Epithelial cell of proximal tubule (primary cell): ENCODE measurements at regions not wholly inside any gene's neighbourhood (a gene's known extent, or its start where the extent isn't known, plus 50 kb on each side); places are given as distances from the start of the nearest gene placed in this dataset.

Experiments
- DNase-seq: peaks from one replicate; pipeline ENCODE4 v3.0.0-alpha.2; 2011; ENCODE audit warnings: low read depth
- H3K4me3 ChIP-seq: 2 replicates; pipeline ENCODE4 v1.5.1; 2011; ENCODE audit warnings: low read depth, mild to moderate bottlenecking, low read length
- TF ChIP-seq, protein P1 (sequence below): conservative IDR thresholded peaks from 2 replicates; pipeline ENCODE4 v1.5.1; 2012; ENCODE audit warnings: low read depth, mild to moderate bottlenecking, low read length

DNA sequence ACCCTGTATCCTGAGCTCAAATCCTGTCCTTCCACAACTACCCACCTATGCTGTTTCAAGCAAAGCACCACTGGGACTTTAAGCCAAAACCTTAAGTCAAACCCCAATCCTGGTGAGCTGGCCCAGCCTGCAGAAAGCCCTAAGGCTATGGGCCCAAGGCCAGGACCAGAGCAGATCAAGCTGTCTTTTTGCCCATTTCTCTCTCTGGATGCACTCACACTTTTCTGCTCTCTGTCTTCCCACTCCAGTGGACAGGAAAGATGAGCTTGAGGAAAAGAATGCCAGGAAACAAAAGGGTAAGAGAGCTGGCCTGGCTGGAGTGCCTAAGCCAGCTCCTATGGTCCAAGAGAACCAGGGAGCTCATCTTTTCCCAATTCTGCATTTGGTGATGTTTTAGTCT, 284.3 kb upstream of the ISX start:
- TF ChIP-seq, protein P1, sequence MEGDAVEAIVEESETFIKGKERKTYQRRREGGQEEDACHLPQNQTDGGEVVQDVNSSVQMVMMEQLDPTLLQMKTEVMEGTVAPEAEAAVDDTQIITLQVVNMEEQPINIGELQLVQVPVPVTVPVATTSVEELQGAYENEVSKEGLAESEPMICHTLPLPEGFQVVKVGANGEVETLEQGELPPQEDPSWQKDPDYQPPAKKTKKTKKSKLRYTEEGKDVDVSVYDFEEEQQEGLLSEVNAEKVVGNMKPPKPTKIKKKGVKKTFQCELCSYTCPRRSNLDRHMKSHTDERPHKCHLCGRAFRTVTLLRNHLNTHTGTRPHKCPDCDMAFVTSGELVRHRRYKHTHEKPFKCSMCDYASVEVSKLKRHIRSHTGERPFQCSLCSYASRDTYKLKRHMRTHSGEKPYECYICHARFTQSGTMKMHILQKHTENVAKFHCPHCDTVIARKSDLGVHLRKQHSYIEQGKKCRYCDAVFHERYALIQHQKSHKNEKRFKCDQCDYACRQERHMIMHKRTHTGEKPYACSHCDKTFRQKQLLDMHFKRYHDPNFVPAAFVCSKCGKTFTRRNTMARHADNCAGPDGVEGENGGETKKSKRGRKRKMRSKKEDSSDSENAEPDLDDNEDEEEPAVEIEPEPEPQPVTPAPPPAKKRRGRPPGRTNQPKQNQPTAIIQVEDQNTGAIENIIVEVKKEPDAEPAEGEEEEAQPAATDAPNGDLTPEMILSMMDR: no peak
- DNase-seq: no peak
- no peak overlapping the region for H3K4me3 ChIP-seq

DNA sequence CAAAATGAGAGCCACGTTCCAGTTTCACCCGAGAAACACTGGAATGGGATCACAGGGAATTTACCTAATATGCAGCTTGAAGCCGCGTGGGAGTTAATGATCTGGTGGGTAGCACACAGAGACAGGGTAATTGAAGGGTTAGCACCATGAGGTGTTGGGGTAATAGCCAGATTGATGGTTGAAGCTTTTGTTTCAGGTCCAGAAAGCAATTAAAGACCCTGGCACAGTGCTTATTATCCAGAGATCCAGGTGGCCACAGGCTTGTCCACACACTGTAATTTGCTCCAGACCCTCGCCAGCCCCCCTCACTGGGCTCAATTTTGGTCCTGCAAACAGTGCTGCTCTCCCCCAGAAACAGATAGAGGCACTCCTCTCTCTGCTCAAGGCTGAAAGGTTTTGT, 282.5 kb upstream of the ISX start:
- TF ChIP-seq, protein P1: no peak
- no peak for DNase-seq
- no peak overlapping the region for H3K4me3 ChIP-seq

DNA sequence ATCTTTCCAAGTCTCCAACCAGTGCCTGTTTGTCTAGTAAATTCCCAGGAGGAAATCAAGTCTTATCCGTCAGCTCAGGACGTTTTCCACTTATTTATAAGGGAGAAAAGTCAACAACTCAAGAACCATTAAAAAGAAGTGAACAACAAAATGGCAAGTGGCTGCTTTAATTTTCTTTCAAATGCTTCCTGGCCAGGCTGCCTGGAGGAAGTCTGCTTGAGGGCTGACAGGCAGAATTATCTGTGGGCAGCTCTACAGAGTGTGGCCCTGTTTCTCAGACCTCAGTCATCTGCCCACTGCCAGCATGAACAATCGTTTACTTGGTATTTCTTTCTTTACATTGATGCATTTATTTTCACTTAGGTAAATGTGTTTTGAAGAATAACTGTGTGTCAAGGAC, 281.9 kb upstream of the ISX start:
- DNase-seq: no peak
- TF ChIP-seq, protein P1: no peak
- H3K4me3 ChIP-seq: no peak overlapping the region

DNA sequence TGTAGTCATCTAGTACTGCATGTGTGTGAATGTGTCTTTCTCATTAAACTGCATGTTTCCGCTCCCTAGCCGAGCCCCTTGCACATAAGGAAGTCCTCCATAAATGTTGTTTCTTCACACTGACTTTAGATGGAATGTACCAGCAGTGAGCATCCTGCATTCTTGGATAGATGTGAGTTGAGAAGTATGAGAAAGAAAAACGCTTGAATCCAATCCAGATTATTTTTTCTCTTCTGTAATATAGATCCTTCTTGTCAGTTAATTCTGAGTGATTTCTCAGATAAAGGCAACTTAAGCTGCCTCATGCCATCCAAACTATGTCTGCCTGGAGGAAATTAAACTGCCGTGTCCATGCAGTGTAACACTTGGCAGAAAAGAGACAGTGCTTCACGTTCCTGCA, 268.1 kb upstream of the ISX start:
- no peak overlapping the region for H3K4me3 ChIP-seq
- TF ChIP-seq, protein P1: no peak
- no peak for DNase-seq

DNA sequence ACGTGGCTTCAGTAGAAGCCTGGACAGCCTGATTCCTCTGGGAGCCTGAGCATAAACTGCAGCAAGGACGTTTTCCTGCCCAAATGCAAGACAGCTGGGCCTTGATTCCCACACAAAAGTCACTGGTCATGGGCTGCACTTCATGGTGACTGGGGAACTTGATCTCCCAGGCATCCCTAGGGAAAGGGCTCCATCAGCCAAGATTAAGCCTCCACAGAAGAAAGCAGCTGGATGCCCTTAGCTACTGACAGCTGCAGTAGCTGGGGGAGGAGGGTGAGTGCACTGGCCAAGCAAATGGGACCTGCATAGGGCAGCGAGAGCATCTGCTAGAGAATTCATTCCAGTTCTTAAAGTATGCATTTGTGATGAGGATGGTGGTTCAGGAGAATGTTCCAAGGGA, 267.4 kb upstream of the ISX start:
- DNase-seq: no peak
- TF ChIP-seq, protein P1: no peak
- H3K4me3 ChIP-seq: no peak overlapping the region

DNA sequence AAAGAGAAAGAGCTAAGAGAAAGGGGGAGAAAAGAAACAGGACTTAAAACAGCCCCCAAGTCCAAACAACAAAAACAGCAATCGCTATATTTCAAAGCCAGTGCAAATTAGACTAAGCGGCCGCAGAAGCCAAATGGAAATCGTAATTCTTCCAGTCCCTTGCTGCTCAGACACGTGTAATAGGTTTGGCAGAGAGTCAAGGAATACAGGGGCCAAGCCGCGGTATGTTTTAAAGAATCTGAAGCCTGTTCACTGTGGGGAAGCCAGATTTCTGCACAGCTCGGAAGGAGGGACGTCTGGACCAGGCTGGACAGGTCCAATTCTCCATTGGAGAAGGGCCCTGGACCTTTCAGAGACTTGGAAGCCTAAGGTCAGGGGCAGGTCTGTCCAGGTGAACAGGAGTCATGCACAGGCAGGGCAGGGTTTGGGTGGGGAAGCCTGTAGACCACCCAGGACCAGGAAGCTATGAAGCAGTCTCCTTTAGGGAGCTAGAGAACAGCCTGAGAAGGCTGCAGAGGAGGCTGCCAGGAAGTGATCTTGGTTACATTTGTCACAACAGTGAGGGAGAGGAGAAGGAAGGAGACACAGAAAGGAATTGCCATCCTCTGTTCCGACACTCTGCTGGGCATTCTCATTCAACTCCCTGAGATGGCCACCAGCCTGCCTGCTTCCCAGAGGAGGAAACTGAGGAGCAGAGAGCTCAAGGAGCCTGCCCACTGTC, 265.5 kb upstream of the ISX start:
- DNase-seq: no peak
- TF ChIP-seq, protein P1: no peak
- no peak overlapping the region for H3K4me3 ChIP-seq

DNA sequence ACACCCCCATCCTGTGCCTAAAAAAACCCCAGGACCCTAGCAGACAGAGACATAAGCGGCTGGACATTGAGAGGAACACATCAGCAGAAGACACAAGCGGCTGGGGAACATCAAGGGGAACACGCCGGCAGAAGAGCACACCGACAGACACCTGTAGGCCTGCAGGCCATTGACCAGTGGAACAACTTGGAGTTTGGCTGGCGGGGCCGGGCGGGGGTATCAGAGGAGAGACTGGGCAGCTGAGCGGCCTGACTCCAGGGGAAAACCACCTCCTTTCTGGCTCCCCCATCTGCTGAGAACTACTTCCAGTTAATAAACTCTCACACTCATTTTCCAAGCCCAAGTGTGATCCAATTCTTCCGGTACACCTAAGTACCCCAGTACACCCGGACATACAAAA, 264.7 kb upstream of the ISX start:
- no peak overlapping the region for H3K4me3 ChIP-seq
- TF ChIP-seq, protein P1: no peak
- no peak for DNase-seq
